Hepatocyte (in vitro differentiated cells): ENCODE measurements at regions not wholly inside any gene's neighbourhood (a gene's known extent, or its start where the extent isn't known, plus 50 kb on each side); places are given as distances from the start of the nearest gene placed in this dataset.
"Not testable (repeated sequence)": the region's sequence is repeated elsewhere in the genome, so short reads cannot be mapped to it uniquely, and the experiment has no call there.

ENCODE experiments used
- EZH2 ChIP-seq: fragments of 200-600 bp; sonication (generic); IDR thresholded peaks from 2 replicates; pipeline ENCODE4 v1.6.1; 2016; ENCODE audit warnings: antibody characterized with exemption, mild to moderate bottlenecking, borderline replicate concordance
- EZH2phosphoT487 ChIP-seq: fragments of 200-600 bp; sonication (generic); IDR thresholded peaks from one replicate; pipeline ENCODE4 v1.6.1; 2018; ENCODE audit warnings: antibody characterized with exemption, mild to moderate bottlenecking, low read depth, moderate library complexity; ENCODE audit not compliant: unreplicated experiment, severe bottlenecking
- TF ChIP-seq, protein P1 (sequence below): fragments of 200-600 bp; sonication (generic); IDR thresholded peaks from 2 replicates; pipeline ENCODE4 v1.5.1; 2016; ENCODE audit warnings: antibody characterized with exemption, mild to moderate bottlenecking; ENCODE audit not compliant: poor library complexity

DNA sequence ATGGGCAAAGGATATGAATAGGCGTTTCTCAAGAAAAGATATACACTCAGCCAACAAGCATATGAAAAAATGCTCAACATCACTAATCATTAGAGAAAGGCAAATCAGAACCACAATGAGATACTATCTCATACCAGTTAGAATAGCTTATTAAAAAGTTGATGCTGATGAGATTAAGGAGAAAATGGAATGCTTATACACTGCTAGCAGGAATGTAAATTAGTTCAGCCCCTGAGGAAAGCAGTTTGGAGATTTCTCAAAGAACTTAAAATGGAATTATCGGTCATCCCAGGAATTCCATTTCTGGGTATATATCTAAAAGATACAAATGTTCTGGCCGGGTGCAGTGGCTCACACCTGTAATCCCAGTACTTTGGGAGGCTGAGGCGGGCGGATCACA lies 78.2 kb upstream of the NOX4 start:
- TF ChIP-seq, protein P1, sequence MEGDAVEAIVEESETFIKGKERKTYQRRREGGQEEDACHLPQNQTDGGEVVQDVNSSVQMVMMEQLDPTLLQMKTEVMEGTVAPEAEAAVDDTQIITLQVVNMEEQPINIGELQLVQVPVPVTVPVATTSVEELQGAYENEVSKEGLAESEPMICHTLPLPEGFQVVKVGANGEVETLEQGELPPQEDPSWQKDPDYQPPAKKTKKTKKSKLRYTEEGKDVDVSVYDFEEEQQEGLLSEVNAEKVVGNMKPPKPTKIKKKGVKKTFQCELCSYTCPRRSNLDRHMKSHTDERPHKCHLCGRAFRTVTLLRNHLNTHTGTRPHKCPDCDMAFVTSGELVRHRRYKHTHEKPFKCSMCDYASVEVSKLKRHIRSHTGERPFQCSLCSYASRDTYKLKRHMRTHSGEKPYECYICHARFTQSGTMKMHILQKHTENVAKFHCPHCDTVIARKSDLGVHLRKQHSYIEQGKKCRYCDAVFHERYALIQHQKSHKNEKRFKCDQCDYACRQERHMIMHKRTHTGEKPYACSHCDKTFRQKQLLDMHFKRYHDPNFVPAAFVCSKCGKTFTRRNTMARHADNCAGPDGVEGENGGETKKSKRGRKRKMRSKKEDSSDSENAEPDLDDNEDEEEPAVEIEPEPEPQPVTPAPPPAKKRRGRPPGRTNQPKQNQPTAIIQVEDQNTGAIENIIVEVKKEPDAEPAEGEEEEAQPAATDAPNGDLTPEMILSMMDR = not testable (repeated sequence)
- TF ChIP-seq EZH2, EZH2phosphoT487: not testable (repeated sequence)
